8988T (cell line): ENCODE measurements at regions not wholly inside any gene's neighbourhood (a gene's known extent, or its start where the extent isn't known, plus 50 kb on each side); places are given as distances from the start of the nearest gene placed in this dataset.

Experiments used
- DNase-seq: peaks from one replicate; pipeline ENCODE4 v3.0.0; 2011

DNA sequence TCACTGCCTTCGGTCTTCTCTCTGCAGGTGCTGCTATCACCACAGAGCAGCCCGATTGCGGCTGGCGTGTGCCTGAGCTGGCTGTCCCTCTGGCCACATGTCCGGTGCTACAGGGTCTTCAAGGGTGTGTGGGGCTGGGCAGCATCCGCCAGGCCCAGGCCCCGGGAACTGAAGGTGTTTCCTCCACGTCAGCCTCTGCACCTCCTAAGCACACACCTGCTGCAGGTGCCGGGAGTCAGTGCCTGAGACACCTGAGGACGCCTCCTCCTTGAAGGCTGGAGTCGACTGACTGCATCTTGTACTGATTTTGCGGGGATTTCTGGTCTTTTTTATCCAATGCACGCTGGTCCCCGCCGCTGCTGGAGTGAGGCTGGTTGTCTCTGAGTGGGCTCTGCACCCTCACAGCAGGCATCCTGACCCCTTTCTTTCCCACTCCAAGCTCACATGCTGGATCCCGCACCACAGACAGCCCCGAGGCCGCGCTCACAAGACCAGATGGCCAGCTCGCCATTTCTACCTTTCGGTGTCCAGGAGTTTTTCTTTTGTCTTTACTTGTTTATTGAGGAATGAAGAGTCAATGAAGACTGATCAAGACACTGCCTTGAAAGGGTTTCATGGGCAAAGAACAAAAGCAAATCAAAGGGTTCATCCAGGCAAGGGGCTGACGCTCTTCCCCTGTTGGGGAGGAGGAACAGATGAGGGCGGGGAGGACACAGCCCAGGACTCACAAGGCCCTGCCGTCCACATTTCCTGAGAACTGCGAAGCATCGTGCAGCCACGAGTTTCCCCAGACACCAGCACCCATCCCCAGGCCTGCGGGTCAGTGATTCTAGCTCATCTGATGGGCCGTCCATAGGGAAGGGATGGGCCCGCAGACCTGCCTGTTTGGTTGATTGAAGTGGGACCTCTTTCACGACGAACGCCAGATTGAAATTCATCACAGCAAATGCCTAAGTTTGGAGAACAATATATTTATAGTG is 203.8 kb upstream of the SOX1 start:
- no peak for DNase-seq

DNA sequence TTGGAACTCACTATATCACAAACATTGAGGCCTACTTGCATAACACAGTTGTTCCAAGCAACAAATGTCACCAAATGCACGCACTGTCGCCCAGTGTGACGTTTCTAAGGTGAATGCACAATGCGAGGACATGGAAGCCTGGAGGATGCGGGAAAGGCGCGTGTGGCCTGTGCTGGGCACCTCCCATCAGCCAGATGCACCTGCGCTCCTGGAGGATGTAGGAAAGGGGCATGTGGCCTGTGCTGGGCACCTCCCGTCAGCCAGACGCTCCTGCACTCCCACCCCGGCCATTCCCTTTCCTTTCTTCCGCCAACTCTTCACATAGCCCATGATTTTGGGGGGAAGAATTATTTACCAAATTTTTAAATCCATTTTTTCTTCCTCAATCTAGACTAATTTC is 202.4 kb upstream of the SOX1 start:
- no peak for DNase-seq

DNA sequence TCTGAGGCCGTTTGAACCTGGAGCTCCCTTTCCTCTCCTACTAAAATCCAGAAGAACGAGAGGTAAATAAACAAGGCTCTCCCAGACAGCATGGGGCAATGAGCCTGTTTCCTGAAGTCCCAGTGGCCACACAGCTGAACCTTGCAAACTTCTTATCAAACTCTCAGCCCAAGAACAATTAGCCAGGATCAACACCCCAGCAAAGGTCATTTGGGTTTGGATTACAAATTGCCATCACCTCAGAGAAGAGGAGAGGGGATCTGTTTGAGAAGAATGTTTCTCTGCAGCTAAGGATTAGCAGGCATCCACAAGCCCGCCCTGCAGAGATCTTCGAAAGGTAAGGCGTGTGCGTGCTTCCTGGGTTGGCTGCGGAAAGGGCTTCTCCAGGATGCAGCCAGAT is 201.9 kb upstream of the SOX1 start:
- no peak for DNase-seq

DNA sequence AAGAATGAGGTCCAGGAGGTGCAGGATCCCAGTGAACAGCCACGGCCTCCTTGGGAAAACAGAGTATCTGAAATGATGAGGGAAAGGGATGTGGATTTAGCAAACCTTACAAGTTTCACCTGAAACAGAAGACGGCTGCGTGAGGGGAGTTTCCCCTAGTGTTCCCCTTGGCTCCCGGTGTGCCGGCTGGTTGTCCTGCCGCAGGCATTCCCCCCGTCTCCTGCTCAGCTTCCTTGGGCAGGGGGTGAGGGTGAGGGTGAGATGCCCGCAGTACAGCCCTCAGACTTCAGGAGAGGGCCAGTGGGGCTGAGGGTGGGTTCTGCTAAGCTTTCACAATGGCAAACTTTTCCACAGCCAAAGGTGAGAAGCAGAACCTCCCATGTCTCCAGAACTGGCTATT is 201.1 kb upstream of the SOX1 start:
- no peak for DNase-seq

DNA sequence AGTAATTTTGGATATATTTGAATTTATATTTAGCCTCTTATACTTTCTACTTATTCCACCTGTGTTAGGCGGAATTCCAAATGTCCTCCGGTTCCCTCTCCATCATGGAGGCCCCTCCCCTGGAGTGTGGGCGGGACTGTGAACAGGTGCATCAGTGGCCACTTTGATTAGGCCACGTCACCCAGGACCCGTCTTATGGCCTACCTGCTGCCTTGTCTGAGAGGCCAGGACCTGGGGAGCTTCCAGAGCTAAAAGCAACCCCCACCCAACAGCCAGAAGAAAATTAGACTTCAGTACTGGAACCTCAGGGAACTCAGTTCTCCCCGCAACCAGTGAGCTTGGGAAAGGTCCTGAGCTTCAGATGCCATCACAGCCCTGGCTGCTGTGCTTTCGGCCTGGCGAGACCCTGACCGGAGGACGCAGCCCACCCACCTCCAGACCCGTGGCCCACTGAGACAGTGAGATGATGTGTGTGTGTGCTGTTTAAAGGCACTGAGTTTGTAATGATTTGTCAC is 200.2 kb upstream of the SOX1 start:
- no peak for DNase-seq

DNA sequence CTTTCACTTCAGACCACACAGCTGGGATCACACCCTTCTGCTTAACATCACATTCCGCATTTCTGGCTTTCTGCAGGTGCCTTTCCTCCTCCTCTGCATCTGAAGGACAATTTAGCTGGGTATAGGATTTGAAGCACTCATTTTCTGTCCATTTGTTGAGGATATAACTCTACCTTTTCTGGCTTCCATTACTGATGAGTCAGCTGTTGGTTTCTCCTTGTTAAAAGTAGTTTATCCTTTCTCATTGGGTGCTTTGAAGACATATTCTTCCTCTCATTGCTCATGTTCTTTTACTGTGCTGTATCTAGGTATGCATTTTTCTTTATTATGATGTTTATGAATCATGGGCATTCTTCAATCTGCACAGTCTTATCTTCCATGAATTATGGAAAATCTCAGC is 199.3 kb upstream of the SOX1 start:
- DNase-seq = no peak

DNA sequence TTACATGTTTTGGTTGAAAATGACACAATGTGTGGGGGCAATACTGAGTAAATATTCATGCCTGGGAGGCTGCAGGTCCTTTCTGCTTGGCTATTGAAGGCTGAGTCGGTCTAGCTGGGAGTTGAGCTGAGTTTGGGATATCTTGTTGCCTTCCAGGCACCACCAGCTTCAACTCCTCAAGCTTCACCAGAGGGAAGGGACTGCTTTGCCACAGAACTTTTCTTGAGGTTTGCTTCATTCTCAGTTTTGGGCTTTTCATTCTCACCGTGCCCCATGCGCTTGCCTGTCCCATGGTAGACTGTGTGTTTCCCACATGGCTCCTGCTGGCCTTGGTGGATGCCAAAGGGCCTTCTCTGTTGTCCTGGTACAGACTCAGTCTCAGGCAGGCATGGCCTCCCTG is 198.2 kb upstream of the SOX1 start:
- no peak for DNase-seq

DNA sequence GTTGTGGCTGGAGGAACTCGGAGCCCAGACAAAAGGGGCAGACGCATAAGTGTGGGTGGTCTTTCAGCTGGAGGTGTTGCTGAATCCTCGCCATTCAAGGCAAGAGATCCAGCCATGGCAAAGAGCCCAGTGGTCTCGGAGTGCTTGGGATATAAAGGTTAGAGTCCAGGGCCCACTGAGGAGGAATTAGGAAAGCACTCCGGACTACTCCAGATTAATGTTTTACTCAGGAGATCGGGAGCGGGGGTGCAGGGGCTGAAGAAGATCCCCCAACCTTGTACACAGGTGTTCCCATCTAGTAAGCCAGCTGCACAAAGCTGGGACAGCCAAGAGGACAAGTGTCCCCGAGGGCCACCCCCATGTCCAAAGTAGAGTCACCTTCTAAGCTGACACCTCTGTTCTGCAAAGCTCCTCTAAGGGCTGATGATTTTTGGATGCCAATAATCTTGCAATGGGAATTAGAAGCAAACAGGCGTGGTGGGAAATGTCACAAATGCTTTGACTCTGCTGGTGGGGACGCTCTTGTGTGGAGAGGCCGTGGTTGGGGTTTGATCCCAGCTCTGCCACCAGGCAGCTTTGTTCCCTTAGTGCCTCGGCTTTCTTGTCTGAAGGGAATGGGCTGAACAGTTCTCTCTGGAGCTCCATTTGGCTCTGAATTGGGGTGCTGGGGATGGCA is 194.3 kb upstream of the SOX1 start:
- no peak for DNase-seq

DNA sequence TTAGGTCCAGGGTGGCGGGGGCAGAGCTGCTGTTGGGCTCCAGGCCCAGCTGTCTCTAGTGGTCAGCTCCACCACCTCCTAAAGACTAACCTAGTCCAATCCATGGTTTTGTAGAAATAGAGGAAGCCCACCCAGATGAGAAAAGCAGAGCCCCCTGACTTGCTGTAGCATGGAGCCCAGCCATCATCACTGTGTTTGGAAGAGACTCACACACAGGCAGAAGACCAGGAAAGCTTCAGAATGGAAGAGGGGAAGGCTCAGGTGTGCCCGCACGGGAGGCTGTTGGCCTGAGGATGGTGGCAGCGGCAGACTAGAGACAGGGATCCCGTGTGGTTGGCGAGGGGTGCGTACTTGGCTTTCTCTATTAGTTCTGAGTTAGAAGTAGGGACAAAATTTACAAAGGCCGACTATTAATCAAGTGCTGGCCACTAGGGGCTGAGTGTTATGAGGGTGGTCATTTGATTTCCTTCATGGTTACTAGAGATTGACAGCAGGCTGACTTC is 193.2 kb upstream of the SOX1 start:
- no peak for DNase-seq

DNA sequence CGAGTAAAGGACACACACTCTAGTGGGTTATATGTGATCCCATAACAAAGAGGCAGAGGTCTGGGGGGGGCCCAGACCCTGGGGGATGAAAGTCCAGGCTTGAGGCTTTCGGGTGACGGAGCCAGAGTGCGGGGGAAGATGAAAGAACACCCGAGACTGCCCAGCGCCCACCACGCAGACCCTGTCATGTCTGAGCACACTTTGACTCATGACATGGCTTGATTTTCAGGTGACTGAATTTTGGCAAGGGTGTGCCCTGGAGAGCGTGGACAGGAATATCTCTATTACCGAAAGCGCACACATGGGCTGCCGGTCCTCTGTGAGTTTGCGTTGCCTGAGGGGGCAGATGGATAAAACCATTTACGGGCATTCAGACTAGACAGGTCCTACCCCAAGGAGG is 192.0 kb upstream of the SOX1 start:
- DNase-seq = no peak

DNA sequence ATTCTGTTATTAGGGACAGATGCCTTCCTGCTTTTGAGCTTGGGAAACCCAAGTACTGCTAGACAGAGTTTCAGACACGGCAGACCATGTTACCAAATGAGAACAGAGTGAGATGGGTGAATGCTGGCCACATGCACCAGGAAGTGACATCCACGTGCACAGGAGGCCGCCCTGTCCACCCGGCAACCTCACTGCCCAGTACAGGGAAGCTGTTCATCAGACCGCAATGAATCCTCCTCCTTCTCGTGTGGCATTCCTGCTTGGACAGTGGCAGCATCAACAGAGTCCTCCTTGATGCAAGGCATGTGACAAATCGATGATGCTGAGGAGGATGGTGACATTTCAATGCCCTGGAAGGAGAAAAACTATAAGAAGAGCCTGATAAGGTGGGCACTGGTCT is 191.0 kb upstream of the SOX1 start:
- no peak for DNase-seq

DNA sequence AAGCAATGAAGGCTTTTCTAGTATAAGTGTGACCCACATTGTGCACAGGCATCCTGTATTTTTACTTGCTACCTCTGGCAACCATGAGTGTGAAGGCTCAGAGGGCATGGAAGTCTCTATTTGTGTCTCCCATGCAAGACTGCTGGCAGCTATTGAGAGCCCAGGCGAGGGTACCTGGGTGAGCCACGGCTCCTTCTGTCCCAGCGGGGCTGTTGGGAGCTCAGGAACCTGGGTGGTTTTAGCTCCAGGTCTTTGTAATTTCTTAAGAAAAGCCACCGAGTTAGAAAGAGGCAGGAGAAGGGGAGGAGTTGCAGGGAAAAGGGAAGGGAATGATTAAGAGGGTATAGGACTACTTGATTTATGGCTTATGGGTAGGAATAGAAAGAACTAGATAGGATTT is 190.4 kb upstream of the SOX1 start:
- no peak for DNase-seq

DNA sequence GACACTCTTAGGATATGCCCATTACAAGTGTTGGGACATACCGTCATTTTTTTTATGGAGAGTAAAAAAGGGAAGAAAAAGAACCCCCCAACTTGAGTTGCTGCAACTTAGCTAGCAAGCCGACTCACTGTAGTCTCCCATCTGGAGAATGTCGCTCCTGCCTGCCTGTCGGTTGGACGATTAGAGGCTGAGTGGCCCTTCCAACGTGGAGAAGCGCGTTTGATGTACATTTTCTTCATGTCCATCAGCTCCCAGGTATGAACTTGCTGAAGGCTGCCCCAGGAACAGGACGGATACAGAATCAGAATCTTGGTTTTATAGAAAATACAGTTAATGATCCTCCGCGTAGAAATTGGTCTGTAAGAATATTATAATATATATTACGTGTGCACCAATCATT is 189.0 kb upstream of the SOX1 start:
- no peak for DNase-seq

DNA sequence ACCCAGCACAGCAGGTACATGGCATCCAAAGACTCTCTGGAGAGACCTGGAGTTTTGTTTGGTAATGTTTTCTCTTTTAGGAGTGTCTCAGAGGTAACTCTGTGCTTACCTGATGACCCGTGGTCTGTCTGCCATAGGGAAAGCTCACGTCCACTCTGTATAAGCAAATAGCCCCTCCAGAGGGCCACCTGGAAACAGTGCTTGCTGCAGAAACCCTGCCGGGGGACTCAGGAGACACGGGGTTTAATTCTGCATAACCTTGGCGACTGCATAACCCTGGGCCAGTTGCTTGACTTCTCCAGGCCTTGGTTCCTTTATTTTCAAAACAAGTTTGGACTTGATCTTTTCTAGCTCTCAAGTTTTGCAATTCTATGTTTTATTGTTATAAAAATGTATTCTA is 187.2 kb upstream of the SOX1 start:
- DNase-seq = no peak

DNA sequence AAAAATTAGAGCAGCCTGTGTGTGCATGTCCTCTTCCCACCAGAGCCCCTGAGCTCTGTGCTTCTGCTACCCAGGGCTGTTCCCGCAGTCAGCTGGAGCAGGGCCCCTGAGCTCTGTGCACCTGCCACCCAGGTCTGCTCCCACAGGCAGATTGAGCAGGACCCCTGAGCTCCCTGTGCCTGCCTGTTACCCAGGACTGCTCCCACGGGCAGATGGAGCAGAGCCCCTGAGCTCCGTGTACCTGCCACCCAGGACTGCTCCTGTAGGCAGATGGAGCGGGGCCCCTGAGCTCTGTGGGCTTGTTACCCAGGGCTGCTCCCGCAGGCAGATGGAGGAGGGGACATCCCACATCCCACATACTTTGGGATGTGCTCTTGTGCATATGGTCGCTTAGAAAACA is 186.8 kb upstream of the SOX1 start:
- DNase-seq = no peak

DNA sequence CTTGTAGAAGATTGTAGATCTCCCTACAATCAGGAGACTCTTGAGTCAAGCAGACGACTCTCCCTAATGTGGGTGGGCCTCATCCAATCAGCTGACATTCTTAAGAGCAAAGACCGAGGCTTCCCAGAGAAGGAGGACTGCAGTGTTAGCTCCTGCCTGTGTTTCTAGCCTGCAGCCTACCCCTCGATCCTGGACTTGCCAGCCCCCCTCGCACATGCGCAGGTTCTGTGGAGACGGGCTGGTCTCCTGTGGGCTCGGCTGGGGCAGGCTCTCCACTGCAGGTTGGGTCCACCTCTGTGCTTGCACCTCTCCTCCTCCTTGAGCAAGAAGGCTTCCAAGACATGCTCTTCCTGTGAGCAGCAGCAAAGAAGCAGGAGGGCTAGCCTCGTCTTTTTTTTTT is 185.2 kb upstream of the SOX1 start:
- DNase-seq = no peak

DNA sequence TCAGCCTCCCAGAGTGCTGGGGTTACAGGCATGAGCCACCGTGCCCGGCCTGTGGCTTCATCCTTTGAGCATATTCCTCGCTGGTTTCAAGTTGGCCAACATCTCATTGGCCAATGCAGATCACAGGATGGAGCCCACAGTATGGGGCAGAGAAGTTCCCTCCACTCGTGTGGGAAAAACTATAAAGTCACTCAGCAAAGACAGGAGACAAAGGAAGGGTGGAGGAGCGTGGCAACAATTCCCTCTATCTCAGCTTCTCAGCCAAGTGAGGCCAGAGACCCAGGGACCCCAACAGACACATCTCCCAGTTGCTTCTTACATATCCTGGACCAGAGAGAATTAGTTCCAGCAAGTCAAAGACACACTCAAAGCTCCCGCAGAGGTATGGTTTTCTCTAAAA is 184.6 kb upstream of the SOX1 start:
- no peak for DNase-seq

DNA sequence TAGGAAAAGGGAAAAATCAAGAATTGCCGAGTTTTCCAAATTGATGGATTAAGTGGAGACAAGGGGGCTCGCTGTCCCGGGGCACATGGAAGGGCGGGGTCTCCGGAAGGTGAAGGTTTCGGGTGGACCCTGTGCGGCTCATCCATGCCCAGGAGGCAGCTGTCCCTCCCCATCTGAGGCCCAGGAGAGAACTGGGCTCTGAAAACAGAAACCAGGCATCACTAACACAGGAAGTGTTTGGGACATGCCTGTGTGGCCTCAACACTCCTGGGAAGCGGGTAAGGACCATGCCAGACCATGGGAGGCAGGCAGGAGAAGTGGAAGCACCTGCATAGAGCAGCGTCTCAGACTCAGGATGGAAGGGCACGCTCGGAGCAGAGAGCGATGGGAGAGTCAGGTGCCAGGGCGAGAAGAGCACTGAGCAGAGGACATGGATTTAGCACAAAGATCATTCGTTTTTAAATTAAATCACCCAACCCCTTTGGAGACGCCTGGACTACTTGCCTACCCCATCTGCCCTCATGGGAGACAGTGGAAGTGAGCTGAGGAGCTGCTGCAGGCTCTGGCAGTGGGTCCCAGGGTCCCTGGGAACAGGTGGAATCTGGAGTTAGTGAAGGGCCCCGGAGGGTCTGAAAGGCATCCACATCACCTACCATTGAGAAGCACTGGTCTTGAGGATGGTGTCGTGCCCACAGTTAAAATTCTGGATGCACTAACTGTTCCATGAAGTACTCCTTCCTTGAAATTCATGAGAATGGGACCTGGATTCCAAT is 183.2 kb upstream of the SOX1 start:
- no peak for DNase-seq

DNA sequence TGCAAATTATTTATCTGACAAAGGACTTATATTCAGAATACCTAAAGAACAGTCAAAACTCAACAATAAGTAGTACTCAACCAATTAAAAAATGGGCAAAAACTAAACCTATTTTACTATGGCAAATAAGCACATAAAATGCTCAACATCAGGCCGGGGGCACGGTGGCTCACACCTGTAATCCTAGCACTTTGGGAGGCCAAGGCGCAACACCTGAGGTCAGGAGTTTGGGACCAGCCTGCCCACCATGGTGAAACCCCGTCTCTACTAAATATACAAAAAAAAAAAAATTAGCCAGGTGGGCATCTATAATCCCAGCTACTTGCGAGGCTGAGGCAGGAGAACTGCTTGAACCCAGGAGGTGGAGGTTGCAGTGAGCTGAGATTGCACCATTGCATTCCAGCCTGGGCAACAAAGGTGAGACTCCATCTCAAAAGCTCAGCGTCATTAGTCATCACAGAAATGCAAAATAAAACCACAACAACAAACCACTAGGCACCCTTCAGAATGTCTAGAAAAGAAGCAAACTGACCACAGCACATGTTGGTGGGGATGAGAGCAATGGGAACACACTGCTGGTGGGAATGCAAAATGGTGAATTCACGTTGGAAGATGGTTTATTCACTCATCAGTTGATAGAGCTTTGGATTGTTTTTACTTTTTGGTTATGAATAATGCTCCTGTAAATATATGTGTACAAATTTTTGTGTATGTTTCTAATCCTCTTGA is 180.6 kb upstream of the SOX1 start:
- no peak for DNase-seq

DNA sequence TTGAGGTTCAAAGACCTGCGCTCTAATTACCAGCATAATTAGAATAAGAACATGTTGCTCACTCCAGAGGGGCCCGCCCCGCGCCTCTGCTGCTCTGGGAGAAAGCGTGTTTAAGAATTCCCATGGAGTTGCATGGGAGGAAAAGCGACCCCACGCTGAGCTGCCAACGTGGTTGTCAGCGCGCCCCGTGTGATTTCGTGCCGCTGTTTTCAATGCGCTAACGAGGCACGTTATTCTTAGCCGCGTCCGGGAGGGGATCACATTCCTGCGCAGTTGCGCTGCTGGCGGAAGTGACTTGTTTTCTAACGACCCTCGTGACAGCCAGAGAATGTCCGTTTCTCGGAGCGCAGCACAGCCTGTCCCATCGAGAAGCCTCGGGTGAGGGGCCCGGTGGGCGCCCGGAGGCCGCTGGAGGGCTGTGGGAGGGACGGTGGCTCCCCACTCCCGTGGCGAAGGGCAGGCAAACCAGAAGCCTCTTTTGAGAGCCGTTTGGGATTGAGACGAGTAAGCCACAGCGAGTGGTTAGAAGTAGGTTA is 173.8 kb upstream of the SOX1 start:
- no peak for DNase-seq

DNA sequence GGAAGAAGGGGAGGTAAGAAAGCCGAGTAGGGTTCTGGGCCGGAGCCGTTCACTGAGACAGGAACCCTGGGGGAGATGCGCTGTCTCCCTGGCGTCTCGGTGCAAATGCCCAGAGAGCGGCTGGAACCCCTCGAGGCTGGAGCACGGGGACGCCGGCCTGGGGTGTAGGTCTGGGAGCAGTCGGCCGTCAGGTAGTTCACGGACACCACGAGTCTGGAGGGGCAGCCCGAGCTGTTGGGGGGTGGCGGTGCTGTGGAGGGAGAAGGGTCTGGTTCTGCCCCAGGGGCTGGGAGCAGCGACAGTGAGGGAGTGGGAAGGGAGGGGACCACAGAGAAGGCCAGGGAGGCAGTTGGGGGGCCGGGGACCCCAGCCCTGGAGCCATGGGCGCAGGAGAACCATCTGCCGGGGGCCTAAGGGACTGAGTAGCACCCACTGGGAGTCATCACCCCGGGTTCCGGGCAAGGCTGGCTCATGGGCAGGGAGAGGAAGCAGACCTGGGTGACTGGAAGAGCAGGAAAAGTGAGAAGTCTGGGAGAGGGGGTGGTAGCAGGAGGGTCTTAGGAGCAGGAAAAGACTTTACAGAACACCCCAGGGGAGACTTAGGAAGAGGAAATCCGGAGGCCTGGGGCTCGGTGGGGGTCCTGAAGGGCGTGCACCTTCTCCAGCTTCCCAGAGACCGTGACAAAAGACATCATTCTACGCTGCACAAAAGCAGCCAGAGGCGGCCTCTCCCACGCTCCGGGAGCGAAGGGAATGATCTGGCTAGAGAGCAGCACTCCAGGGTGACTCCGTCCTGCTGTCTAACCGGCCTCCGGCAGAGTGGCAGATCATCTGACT is 173.1 kb upstream of the SOX1 start:
- DNase-seq = no peak
